NB4 (cell line): ENCODE measurements at regions not wholly inside any gene's neighbourhood (a gene's known extent, or its start where the extent isn't known, plus 50 kb on each side); places are given as distances from the start of the nearest gene placed in this dataset.
A peak's percentile ranks its signal among the peaks of the same experiment; 100 is the strongest.

Experiments
- DNase-seq: peaks from one replicate; pipeline ENCODE4 v3.0.0; 2010; ENCODE audit warnings: low read depth
- H3K4me3 ChIP-seq: one replicate; pipeline ENCODE4 v1.5.1; 2011; ENCODE audit warnings: mild to moderate bottlenecking, low read depth, low read length, moderate library complexity
- CTCF ChIP-seq: IDR thresholded peaks from one replicate; pipeline ENCODE4 v1.5.1; 2012; ENCODE audit warnings: low read depth, low read length
- MAX ChIP-seq: IDR thresholded peaks from 2 replicates; pipeline ENCODE4 v1.6.1; 2011; ENCODE audit warnings: low read depth, low read length
- MYC ChIP-seq: IDR thresholded peaks from 2 replicates; pipeline ENCODE4 v1.6.1; 2011; ENCODE audit warnings: low read depth, low read length
- POLR2A ChIP-seq: IDR thresholded peaks from 2 replicates; pipeline ENCODE4 v1.6.1; 2011; ENCODE audit warnings: mild to moderate bottlenecking; ENCODE audit not compliant: insufficient read length; ENCODE audit errors: extremely low read depth

GRCh38 chr16:66121466-66121865 lies 245.0 kb upstream of the CDH5 start:
- no peak for DNase-seq
- no peak for TF ChIP-seq CTCF
- H3K4me3 ChIP-seq, result no peak overlapping the region

DNA sequence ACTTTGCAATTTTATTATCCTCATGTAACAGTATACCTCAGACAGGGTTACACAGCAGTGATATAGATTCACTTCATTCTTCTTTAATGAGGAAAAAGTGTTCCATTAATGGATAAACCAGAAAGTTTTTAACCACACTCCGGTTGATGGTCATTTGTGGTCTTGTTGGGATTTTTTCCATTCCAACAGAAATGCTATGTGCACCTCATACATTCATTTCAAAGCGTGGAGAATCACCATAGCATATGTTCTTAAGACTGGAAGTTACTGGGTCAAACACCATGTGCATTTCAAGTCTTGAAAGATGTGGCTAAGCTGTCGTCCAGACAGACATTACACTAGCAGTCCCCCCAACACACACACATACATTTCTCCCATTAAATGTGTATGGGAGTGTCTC lies 245.8 kb upstream of the CDH5 start:
- TF ChIP-seq CTCF, result no peak
- DNase-seq, result no peak
- H3K4me3 ChIP-seq, result no peak overlapping the region

DNA sequence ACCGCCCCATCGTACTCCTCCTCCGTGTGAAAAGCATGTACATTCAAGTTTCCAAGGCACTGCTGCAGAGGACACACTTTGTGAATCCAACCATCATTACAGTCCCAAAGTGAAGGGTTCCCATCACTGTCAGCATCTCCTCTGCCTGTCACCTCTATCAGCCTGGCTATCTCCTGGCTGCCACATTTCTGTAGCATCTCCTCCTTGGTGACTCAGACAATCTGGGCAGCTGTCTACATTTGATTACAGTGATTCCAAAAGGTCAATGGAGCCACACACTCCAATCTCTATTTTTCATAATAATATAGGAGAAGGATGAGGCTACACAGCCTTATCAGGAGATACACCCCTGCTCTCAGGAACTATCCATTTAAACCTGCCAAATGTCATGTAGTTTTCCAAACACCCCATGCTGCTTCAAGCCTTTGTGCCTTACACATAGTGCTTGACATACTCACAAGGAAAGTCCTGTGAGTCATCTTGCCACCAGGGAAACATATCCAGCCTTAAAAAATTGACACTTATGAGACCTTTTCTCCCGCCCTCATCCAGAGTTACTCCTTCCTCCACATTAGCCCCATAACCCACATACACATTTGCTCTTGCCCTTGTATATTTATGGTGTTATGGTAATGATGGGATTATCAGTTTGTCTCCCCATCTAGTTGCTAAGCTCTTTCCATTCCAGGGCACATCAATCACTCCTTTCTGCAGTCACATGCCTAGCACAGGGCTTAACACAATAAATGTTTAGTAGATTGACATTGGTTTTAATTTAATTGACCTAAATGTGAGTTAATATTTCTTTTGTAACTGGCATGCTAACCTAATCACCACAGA lies 250.1 kb upstream of the CDH5 start:
- TF ChIP-seq MAX, result no peak
- TF ChIP-seq CTCF, result no peak
- TF ChIP-seq MYC, result no peak
- TF ChIP-seq POLR2A, result no peak
- DNase-seq, result no peak
- H3K4me3 ChIP-seq, result no peak overlapping the region

DNA sequence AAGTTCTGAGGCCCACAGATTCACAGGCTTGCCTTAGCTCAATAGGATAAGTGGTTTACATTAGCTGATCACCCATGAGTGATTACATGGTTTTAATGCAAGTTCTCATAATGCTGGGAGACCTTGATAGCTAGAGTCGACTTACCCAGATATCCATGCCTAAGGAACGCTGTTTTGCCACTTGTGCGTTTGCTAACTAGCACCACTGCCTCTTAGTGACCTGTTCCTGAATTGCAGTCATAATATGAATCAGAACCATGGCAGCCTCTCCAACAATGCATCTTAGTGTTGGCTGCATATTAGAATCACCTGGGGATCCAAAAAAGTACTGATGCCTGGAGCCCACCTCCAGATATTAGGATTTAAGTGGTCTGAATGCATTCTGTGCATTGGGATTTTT lies 251.1 kb upstream of the CDH5 start:
- peak; percentile 23 for DNase-seq

GRCh38 chr16:66113223-66113622 lies 253.3 kb upstream of the CDH5 start:
- H3K4me3 ChIP-seq, result no peak overlapping the region
- TF ChIP-seq MYC (no peak), MAX (no peak)
- DNase-seq, result peak; percentile 19

More for the DNA sequence above, 251.1 kb upstream of the CDH5 start:
- no peak overlapping the region for H3K4me3 ChIP-seq
- peak; percentile 41 for TF ChIP-seq CTCF
- TF ChIP-seq MYC, result no peak
- no peak for TF ChIP-seq POLR2A
- TF ChIP-seq MAX, result no peak

GRCh38 chr16:66109677-66110076 lies 256.8 kb upstream of the CDH5 start:
- no peak for DNase-seq
- TF ChIP-seq CTCF, result no peak
- TF ChIP-seq MAX, result no peak
- TF ChIP-seq POLR2A, result no peak
- no peak for TF ChIP-seq MYC
- H3K4me3 ChIP-seq, result no peak overlapping the region
